Heart left ventricle (tissue), 13 donors: ENCODE measurements at regions not wholly inside any gene's neighbourhood (a gene's known extent, or its start where the extent isn't known, plus 50 kb on each side); places are given as distances from the start of the nearest gene placed in this dataset.

Source experiments
- CTCF ChIP-seq, 12 donors: fragments of 200-600 bp; sonication (generic) in 4 of 12; IDR thresholded peaks; one replicate each; pipeline versions ENCODE4 v1.5.0 to v1.8.0; 2018 to 2022; ENCODE audit warnings: antibody characterized with exemption in 12 of 12, mild to moderate bottlenecking in 5 of 12
- POLR2A ChIP-seq, 2 donors: fragments of 450-650 bp; IDR thresholded peaks; one replicate each; pipeline ENCODE4 v1.6.1; 2017; ENCODE audit warnings: antibody characterized with exemption in 2 of 2, mild to moderate bottlenecking in 2 of 2, moderate library complexity in 2 of 2
- donor health status: ischemic (EF 13 %, LVEDD 7.1; RV severe dilation, severe dysfunction).
- donor health status: DM: no; HTN: yes; CAD: no.
- donor health status: DM: no; HTN: no; CAD: no.
- donor health status: ischemic (EF 25% LVEDD 6.9; RV normal size, moderate dysfunction).
- donor health status: ischemic (EF 25% LVEDD 5.7; RV mildly dilated, moderate dysfunction).
- donor health status: ischemic (EF 35%, LVEDD 5.7; RV mildly dilated, moderate dysfunction).
- donor health status: nonischemic (EF 11% LVEDD 7.7; RV severe dilation, severe dysfunction).
- donor health status: DM: yes; HTN: yes; CAD: no.
- donor health status: PGD.
- donor health status: ischemic (EF 29% LVEDD 5.4; RV normal size, mild dysfunction).
- donor health status: nonischemic (EF 23%, LVEDD 6.1; RV moderate dilation, normal function).

- TF ChIP-seq CTCF (IDR thresholded peaks at IDR 0.05) (no peak), POLR2A (IDR thresholded peaks at IDR 0.05) (no peak)
These were observed 260.6 kb upstream of the EMCN start for GRCh38 chr4:100778431-100778830.
